DND-41 (cell line): ENCODE measurements at regions not wholly inside any gene's neighbourhood (a gene's known extent, or its start where the extent isn't known, plus 50 kb on each side); places are given as distances from the start of the nearest gene placed in this dataset.

Source experiments
- ATAC-seq: fragments of 200-7000 bp; cut with Tn5 transposase; 3 replicates; pipeline ENCODE4 v1.9.1; 2021; ENCODE audit warnings: low read depth; ENCODE audit not compliant: insufficient read depth
- DNase-seq: peaks from one replicate; pipeline ENCODE4 v3.0.0-alpha.2; 2020
- H2AFZ ChIP-seq: 2 replicates; pipeline ENCODE4 v1.6.0; 2012; ENCODE audit warnings: low read depth, low read length
- H3K27ac ChIP-seq: 2 replicates; pipeline ENCODE4 v1.5.1; 2012; ENCODE audit warnings: low read length, inconsistent platforms
- H3K27me3 ChIP-seq: fragments of 200-600 bp; sonication (generic); 2 replicates; pipeline ENCODE4 v1.6.0; 2012; ENCODE audit warnings: low read length, mild to moderate bottlenecking, inconsistent platforms; ENCODE audit not compliant: insufficient read depth, poor library complexity
- H3K36me3 ChIP-seq: 2 replicates; pipeline ENCODE4 v1.5.1; 2012; ENCODE audit warnings: low read length, inconsistent platforms; ENCODE audit not compliant: insufficient read depth
- H3K4me1 ChIP-seq: 2 replicates; pipeline ENCODE4 v1.5.1; 2012; ENCODE audit warnings: mild to moderate bottlenecking, low read length; ENCODE audit not compliant: insufficient read depth
- H3K4me2 ChIP-seq: 2 replicates; pipeline ENCODE4 v1.6.0; 2012; ENCODE audit warnings: mild to moderate bottlenecking, moderate library complexity, low read length, inconsistent platforms; ENCODE audit not compliant: insufficient read depth
- H3K4me3 ChIP-seq, 2 experiments: fragments of 200-600 bp in 1 of 2; shearing (Covaris generic) in 1 of 2; 2 replicates each; pipeline ENCODE4 v1.5.1; 2012 to 2016; ENCODE audit warnings: inconsistent platforms in 2 of 2, low read length in 2 of 2, mild to moderate bottlenecking in 2 of 2, low read depth in 1 of 2, moderate library complexity in 1 of 2
- H3K79me2 ChIP-seq: 2 replicates; pipeline ENCODE4 v1.6.0; 2012; ENCODE audit warnings: low read length, inconsistent platforms; ENCODE audit not compliant: insufficient read depth
- H3K9ac ChIP-seq: 2 replicates; pipeline ENCODE4 v1.6.0; 2012; ENCODE audit warnings: low read depth, mild to moderate bottlenecking, inconsistent platforms, low read length, moderate library complexity
- H3K9me3 ChIP-seq: 2 replicates; pipeline ENCODE4 v1.5.1; 2012; ENCODE audit warnings: low read length, moderate library complexity, mild to moderate bottlenecking, inconsistent platforms; ENCODE audit not compliant: insufficient read depth, severe bottlenecking
- H4K20me1 ChIP-seq: 2 replicates; pipeline ENCODE4 v1.6.0; 2012; ENCODE audit warnings: low read length; ENCODE audit not compliant: insufficient read depth
- CTCF ChIP-seq: IDR thresholded peaks from 2 replicates; pipeline ENCODE4 v1.5.1; 2012; ENCODE audit warnings: borderline replicate concordance, low read length, moderate library complexity, mild to moderate bottlenecking; ENCODE audit not compliant: poor library complexity, severe bottlenecking; ENCODE audit errors: extremely low read depth
- EZH2 ChIP-seq: IDR thresholded peaks from 3 replicates; pipeline ENCODE4 v1.6.1; 2012; ENCODE audit warnings: borderline replicate concordance, low read depth, mild to moderate bottlenecking, moderate library complexity, low read length, inconsistent platforms; ENCODE audit not compliant: severe bottlenecking

GRCh38 chr5:174401793-174402192, 322.6 kb upstream of the MSX2 start:
- no peaks in the 10 kb centered on the region for H3K9me3 ChIP-seq
- no peaks in the 10 kb centered on the region for H3K27me3 ChIP-seq
- no peak overlapping the region for H3K4me2 ChIP-seq
- no peaks in the 10 kb centered on the region for H4K20me1 ChIP-seq
- TF ChIP-seq EZH2 = no peak
- no peak for TF ChIP-seq CTCF
- DNase-seq (no peak), ATAC-seq (no peak)
- H3K79me2 ChIP-seq = no peaks in the 10 kb centered on the region
- H3K4me1 ChIP-seq = no peaks in the 10 kb centered on the region
- H2AFZ ChIP-seq = no peak overlapping the region
- no peak overlapping the region for H3K27ac ChIP-seq
- no peaks in the 10 kb centered on the region for H3K36me3 ChIP-seq
- no peak overlapping the region for H3K9ac ChIP-seq
- no peak overlapping the region for H3K4me3 ChIP-seq

- no peaks in the 10 kb centered on the region for H3K36me3 ChIP-seq
- ATAC-seq = no peak
- H3K79me2 ChIP-seq = no peaks in the 10 kb centered on the region
- no peaks in the 10 kb centered on the region for H3K9me3 ChIP-seq
- no peaks in the 10 kb centered on the region for H3K4me1 ChIP-seq
- H3K4me3 ChIP-seq = no peak overlapping the region
- no peak for DNase-seq
- no peaks in the 10 kb centered on the region for H3K27me3 ChIP-seq
- no peak overlapping the region for H2AFZ ChIP-seq
- no peaks in the 10 kb centered on the region for H4K20me1 ChIP-seq
- TF ChIP-seq EZH2 (no peak), CTCF (no peak)
- H3K9ac ChIP-seq = no peak overlapping the region
- H3K27ac ChIP-seq = no peak overlapping the region
- H3K4me2 ChIP-seq = no peak overlapping the region
These were observed 322.1 kb upstream of the MSX2 start for GRCh38 chr5:174402222-174402812.

GRCh38 chr5:174404848-174405247, 319.5 kb upstream of the MSX2 start:
- Histone ChIP-seq H3K27ac (no peak overlapping the region), H3K9me3 (no peaks in the 10 kb centered on the region), H3K4me1 (no peaks in the 10 kb centered on the region), H3K4me3 (no peak overlapping the region), H3K79me2 (no peaks in the 10 kb centered on the region), H4K20me1 (no peaks in the 10 kb centered on the region), H3K36me3 (no peaks in the 10 kb centered on the region), H3K9ac (no peak overlapping the region), H3K27me3 (no peaks in the 10 kb centered on the region), H3K4me2 (no peak overlapping the region), H2AFZ (no peak overlapping the region)
- no peak for ATAC-seq
- DNase-seq = no peak
- TF ChIP-seq CTCF (no peak), EZH2 (no peak)

- ATAC-seq (no peak), DNase-seq (no peak)
- Histone ChIP-seq H3K9ac (no peak overlapping the region), H3K36me3 (no peaks in the 10 kb centered on the region), H3K9me3 (no peaks in the 10 kb centered on the region), H3K4me2 (no peak overlapping the region), H2AFZ (no peak overlapping the region), H3K27me3 (no peaks in the 10 kb centered on the region), H3K4me3 (no peak overlapping the region), H3K27ac (no peak overlapping the region), H3K4me1 (no peaks in the 10 kb centered on the region), H3K79me2 (no peaks in the 10 kb centered on the region), H4K20me1 (no peaks in the 10 kb centered on the region)
- TF ChIP-seq EZH2 (no peak), CTCF (peak; percentile 28)
These were observed 315.3 kb upstream of the MSX2 start for GRCh38 chr5:174409070-174409469.
